Ovary (tissue), 3 donors: ENCODE measurements at regions not wholly inside any gene's neighbourhood (a gene's known extent, or its start where the extent isn't known, plus 50 kb on each side); places are given as distances from the start of the nearest gene placed in this dataset.

Experiments used
- EP300 ChIP-seq: sonication (generic); formaldehyde crosslinking; IDR thresholded peaks from one replicate; pipeline ENCODE4 v1.6.1; 2017; ENCODE audit warnings: antibody characterized with exemption
- POLR2A ChIP-seq: fragments of 450-650 bp; IDR thresholded peaks from one replicate; pipeline ENCODE4 v1.6.1; 2017; ENCODE audit warnings: antibody characterized with exemption, mild to moderate bottlenecking, moderate library complexity
- TF ChIP-seq, protein P1 (sequence below), 3 donors: fragments of 450-650 bp in 2 of 3; fragments of 200-600 bp in 1 of 3; IDR thresholded peaks; one replicate each; pipeline versions ENCODE4 v1.5.1 to v1.8.0; 2016 to 2022; ENCODE audit warnings: antibody characterized with exemption in 3 of 3, mild to moderate bottlenecking in 1 of 3
- donor health status: DM: no; HTN: no; CAD: no.

DNA sequence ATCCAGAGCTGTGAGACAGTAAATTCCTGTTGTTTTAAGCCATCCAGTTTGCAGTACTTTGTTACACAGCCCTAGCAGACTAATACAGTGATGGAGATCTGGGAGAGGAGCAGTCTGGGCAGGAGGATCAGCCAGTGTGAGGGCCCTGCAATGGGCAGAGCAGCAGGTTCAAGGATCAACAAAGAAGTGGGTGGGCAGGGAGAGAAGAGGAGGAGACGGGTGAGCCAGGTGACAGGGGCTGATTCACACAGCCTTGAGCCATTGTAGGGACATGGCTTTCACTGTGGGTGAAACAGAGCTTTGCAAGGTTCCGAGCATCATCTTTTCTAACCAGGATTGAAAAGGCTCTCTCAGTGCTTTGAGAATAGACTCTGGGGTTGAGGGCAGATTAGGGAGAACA lies 88.2 kb upstream of the MVB12B start:
- TF ChIP-seq, protein P1, sequence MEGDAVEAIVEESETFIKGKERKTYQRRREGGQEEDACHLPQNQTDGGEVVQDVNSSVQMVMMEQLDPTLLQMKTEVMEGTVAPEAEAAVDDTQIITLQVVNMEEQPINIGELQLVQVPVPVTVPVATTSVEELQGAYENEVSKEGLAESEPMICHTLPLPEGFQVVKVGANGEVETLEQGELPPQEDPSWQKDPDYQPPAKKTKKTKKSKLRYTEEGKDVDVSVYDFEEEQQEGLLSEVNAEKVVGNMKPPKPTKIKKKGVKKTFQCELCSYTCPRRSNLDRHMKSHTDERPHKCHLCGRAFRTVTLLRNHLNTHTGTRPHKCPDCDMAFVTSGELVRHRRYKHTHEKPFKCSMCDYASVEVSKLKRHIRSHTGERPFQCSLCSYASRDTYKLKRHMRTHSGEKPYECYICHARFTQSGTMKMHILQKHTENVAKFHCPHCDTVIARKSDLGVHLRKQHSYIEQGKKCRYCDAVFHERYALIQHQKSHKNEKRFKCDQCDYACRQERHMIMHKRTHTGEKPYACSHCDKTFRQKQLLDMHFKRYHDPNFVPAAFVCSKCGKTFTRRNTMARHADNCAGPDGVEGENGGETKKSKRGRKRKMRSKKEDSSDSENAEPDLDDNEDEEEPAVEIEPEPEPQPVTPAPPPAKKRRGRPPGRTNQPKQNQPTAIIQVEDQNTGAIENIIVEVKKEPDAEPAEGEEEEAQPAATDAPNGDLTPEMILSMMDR (IDR thresholded peaks at IDR 0.05) = no peak
- TF ChIP-seq POLR2A = no peak
- TF ChIP-seq EP300 = no peak
